ENCODE measurements at regions not wholly inside any gene's neighbourhood (a gene's known extent, or its start where the extent isn't known, plus 50 kb on each side); places are given as distances from the start of the nearest gene placed in this dataset.
"Not testable (repeated sequence)": the region's sequence is repeated elsewhere in the genome, so short reads cannot be mapped to it uniquely, and the experiment has no call there.

DNA sequence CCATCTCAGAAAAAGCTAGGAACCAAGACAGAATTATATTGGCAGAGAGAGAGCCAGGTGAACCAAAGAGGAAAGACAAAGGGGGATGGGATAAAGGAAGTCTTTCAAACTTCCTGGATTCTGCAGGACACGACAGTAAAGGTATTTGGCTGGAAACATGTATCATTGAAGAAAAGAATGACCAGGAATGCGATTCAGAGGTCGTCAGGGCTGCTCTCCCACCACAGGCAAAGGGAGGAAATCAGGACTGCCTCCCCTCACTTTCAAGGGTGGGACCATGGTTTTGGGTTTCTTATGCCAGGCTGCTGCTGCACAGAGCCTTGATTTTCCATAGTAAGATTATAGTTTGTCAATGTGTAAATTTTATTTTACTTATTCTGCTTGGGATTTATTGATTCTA lies 848.8 kb downstream of the BRINP3 start:
- DNase-seq (ENCODE audit: low read depth, low spot score): no peak
- in situ Hi-C loops (cut with HindIII; ENCODE audit: low pct_unique_long_range_greater_than_20kb, low sequenced_read_pairs): no loop called here

GRCh38 chr1:189633658-189634057 lies 844.0 kb downstream of the BRINP3 start:
- in situ Hi-C loops (cut with HindIII; ENCODE audit: low pct_unique_long_range_greater_than_20kb, low sequenced_read_pairs): no loop called here
- no peak for DNase-seq (ENCODE audit: low read depth, low spot score)

GRCh38 chr1:189637041-189637440 lies 840.6 kb downstream of the BRINP3 start:
- in situ Hi-C loops (cut with HindIII; ENCODE audit: low pct_unique_long_range_greater_than_20kb, low sequenced_read_pairs): no loop called here
- DNase-seq (ENCODE audit: low read depth, low spot score): no peak

DNA sequence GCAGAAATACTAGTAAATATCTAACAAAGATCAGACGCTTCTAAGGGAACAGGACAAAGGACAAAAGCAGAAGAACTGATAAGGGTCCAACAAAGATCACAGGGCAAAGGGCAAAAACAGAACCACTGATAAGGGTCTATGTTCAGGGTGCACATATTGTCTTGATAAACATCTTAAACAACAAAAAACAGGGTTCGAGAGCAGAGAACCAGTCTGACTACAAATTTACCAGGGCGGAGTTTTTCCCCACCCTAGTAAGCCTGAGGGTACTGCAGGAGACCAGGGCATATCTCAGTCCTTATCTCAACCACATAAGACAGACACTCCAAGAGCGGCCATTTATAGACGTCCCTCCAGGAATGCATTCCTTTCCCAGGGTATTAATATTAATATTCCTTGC lies 833.5 kb downstream of the BRINP3 start:
- in situ Hi-C loops (cut with HindIII; ENCODE audit: low pct_unique_long_range_greater_than_20kb, low sequenced_read_pairs); DNase-seq (ENCODE audit: low read depth, low spot score): not testable (repeated sequence)

DNA sequence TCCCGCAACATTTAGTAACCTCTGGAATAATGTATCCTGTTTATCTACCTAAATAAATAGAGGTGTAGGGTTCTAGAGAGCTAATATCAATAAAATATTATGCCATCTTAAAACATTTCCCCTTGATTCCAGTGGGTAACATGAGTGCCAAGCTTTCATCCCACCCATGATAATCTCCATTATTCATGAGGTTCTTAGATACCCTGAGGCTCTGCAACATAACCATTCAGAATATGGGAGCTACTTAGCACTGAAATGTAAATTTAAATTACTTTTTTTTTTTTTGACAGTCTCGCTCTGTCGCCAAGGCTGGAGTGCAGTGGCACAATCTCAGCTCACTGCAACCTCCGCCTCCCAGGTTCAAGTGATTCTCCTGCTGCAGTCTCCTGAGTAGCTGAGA lies 832.7 kb downstream of the BRINP3 start:
- DNase-seq (ENCODE audit: low read depth, low spot score): no peak
- in situ Hi-C loops (cut with HindIII; ENCODE audit: low pct_unique_long_range_greater_than_20kb, low sequenced_read_pairs): no loop called here

DNA sequence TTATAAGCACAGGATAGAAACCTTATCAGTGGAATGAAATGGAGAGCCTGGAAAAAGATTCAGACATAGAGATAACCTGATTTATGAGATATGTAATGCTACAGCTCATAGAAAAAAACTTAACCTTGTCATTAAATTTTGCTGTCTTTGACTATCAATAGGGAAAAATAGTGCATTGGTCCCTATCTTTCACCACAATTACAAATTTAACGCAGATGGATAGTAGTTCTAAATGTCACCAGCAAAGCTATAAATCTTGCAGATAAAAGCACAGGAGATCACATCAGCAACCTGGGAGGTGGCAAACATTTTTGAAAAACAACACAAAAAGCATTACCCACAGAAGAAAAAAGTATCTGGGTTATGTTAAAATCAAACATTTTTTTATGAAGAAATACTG lies 831.6 kb downstream of the BRINP3 start:
- DNase-seq (ENCODE audit: low read depth, low spot score): no peak
- in situ Hi-C loops (cut with HindIII; ENCODE audit: low pct_unique_long_range_greater_than_20kb, low sequenced_read_pairs): no loop called here

GRCh38 chr1:189654906-189655305 lies 822.8 kb downstream of the BRINP3 start:
- in situ Hi-C loops (cut with HindIII; ENCODE audit: low pct_unique_long_range_greater_than_20kb, low sequenced_read_pairs): no loop called here
- DNase-seq (ENCODE audit: low read depth, low spot score): no peak

GRCh38 chr1:189656628-189657530 lies 820.8 kb downstream of the BRINP3 start:
- in situ Hi-C loops (cut with HindIII; ENCODE audit: low pct_unique_long_range_greater_than_20kb, low sequenced_read_pairs): no loop called here
- no peak for DNase-seq (ENCODE audit: low read depth, low spot score)

- DNase-seq (ENCODE audit: low read depth, low spot score): no peak
- in situ Hi-C loops (cut with HindIII; ENCODE audit: low pct_unique_long_range_greater_than_20kb, low sequenced_read_pairs): no loop called here
These were observed 819.9 kb downstream of the BRINP3 start for GRCh38 chr1:189657715-189658114.

DNA sequence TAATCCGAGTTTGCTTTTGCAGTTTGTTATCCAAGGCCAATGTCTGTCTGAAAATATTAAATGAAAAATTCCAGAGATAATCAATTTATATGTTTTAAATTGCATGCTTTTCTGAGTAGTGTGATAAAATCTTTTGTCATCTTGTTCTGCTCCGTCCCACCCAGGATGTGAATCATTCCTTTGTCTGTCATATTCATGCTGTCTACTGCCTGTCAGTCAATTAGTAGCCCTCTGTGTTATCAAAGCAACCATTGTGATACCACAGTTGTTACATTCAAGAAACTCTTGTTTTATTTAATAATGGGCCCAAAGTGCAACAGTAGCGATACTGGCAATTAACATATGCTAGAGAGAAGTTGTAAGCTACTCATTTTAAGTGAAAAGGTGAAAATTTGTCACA lies 819.3 kb downstream of the BRINP3 start:
- DNase-seq (ENCODE audit: low read depth, low spot score): peak; percentile 47

GRCh38 chr1:189659731-189660130 lies 817.9 kb downstream of the BRINP3 start:
- in situ Hi-C loops (cut with HindIII; ENCODE audit: low pct_unique_long_range_greater_than_20kb, low sequenced_read_pairs): no loop called here

More for the DNA sequence above, 819.3 kb downstream of the BRINP3 start:
- in situ Hi-C loops (cut with HindIII; ENCODE audit: low pct_unique_long_range_greater_than_20kb, low sequenced_read_pairs): no loop called here

DNA sequence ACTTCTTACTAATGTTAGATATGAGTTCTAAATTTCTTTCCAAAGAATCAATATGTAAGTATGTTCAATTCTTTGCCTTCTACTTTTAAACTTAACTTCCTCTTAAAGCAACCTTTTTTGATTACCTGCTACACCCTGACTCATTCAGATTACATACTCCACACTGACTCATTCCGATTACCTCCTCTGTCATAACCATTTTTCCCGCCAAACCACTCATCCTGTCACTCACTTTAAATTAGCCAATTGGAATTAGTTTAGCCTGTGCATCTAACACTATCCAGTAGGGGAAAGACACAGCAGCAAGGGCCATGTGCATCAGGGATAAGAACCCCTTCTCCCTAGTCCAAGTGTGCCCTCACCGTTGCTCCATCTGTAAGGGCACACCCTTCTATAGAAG lies 815.5 kb downstream of the BRINP3 start:
- DNase-seq (ENCODE audit: low read depth, low spot score): no peak
- in situ Hi-C loops (cut with HindIII; ENCODE audit: low pct_unique_long_range_greater_than_20kb, low sequenced_read_pairs): no loop called here

More at GRCh38 chr1:189659731-189660130, 817.9 kb downstream of the BRINP3 start:
- DNase-seq (ENCODE audit: low read depth, low spot score): no peak

- in situ Hi-C loops (cut with HindIII; ENCODE audit: low pct_unique_long_range_greater_than_20kb, low sequenced_read_pairs): no loop called here
- no peak for DNase-seq (ENCODE audit: low read depth, low spot score)
These were observed 807.8 kb downstream of the BRINP3 start for GRCh38 chr1:189669846-189670245.

DNA sequence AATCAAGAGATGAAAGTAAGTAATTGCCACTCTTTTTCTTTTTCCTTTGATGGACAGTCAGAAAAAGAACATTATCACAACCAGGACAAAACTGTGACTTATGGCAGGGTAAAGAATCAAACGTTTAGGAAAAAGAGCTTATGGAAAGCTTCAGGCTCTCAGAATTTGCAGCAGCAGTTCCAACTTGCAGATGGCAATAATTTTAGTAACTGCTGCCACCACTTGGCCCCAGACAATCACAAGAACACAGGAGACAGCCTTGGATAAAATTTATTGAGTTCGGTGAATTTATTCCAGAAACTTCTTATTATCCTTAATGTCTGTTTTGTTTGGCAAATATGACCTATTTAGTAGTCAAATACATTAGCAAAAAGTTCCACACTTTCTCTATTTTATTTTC lies 804.4 kb downstream of the BRINP3 start:
- DNase-seq (ENCODE audit: low read depth, low spot score): no peak
- in situ Hi-C loops (cut with HindIII; ENCODE audit: low pct_unique_long_range_greater_than_20kb, low sequenced_read_pairs): no loop called here

GRCh38 chr1:189675712-189676244 lies 801.9 kb downstream of the BRINP3 start:
- DNase-seq (ENCODE audit: low read depth, low spot score): no peak
- in situ Hi-C loops (cut with HindIII; ENCODE audit: low pct_unique_long_range_greater_than_20kb, low sequenced_read_pairs): no loop called here

- in situ Hi-C loops (cut with HindIII; ENCODE audit: low pct_unique_long_range_greater_than_20kb, low sequenced_read_pairs): no loop called here
- DNase-seq (ENCODE audit: low read depth, low spot score): peak; percentile 42
These were observed 798.9 kb downstream of the BRINP3 start for GRCh38 chr1:189678779-189679178.

- in situ Hi-C loops (cut with HindIII; ENCODE audit: low pct_unique_long_range_greater_than_20kb, low sequenced_read_pairs): no loop called here
- no peak for DNase-seq (ENCODE audit: low read depth, low spot score)
These were observed 796.3 kb downstream of the BRINP3 start for GRCh38 chr1:189681252-189681919.

DNA sequence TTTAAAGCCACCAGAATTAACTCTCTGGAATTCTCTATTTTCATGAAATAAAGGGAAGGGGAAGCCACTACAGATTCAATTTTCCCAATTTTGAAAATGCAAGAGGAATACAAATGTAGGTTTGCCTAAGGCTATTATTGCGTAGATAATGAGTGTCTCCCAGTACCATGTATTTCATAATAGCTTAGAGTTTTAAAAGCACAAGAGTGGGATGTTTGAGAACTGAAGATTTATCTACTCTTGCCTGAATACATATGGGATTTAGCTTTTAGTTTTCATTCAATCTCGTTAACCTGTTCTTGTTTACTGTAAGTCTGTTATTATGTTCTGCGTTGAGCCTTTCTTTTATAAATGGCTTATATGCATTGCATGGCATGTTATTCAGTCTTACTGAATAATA lies 795.1 kb downstream of the BRINP3 start:
- in situ Hi-C loops (cut with HindIII; ENCODE audit: low pct_unique_long_range_greater_than_20kb, low sequenced_read_pairs): no loop called here
- no peak for DNase-seq (ENCODE audit: low read depth, low spot score)

DNA sequence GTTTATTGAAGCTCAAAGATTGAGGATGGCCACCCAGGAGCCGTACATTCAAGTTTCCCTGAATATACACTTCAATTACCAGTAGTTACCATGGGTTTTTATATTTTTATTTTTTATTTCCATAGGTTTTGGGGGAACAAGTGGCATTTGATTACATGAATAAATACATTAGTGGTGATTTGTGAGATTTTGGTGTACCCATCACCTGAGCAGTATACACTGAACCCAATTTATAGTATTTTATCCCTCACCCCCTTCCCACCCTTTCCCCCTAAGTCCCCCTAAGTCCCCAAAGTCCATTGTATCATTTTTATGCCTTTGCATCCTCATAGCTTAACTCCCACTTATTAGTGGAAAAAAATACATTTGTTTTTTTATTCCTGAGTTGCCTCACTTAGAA lies 791.4 kb downstream of the BRINP3 start:
- in situ Hi-C loops (cut with HindIII; ENCODE audit: low pct_unique_long_range_greater_than_20kb, low sequenced_read_pairs): no loop called here
- no peak for DNase-seq (ENCODE audit: low read depth, low spot score)

Data from SK-MEL-5 (cell line).